Smooth muscle cell (in vitro differentiated cells): ENCODE measurements at regions not wholly inside any gene's neighbourhood (a gene's known extent, or its start where the extent isn't known, plus 50 kb on each side); places are given as distances from the start of the nearest gene placed in this dataset.
A peak's percentile ranks its signal among the peaks of the same experiment; 100 is the strongest.

Source experiments
- DNase-seq: peaks from one replicate; lab custom pipeline; 2025; ENCODE audit not compliant: unreplicated experiment; lab: John Stamatoyannopoulos, UW
- H2AFZ ChIP-seq: fragments of 200-600 bp; sonication (generic); 2 replicates; pipeline ENCODE4 v1.6.0; 2016; ENCODE audit warnings: antibody characterized with exemption, low read depth, mild to moderate bottlenecking
- H3F3A ChIP-seq: fragments of 200-600 bp; sonication (generic); 2 replicates; pipeline ENCODE4 v1.6.0; 2017; ENCODE audit warnings: antibody characterized with exemption, low read depth
- H3K27ac ChIP-seq: fragments of 200-600 bp; sonication (generic); 2 replicates; pipeline ENCODE4 v1.5.1; 2016; ENCODE audit warnings: low read depth, mild to moderate bottlenecking
- H3K27me3 ChIP-seq: fragments of 200-600 bp; sonication (generic); 2 replicates; pipeline ENCODE4 v1.6.1; 2016; ENCODE audit warnings: low read depth, mild to moderate bottlenecking
- H3K36me3 ChIP-seq: fragments of 200-600 bp; sonication (generic); 2 replicates; pipeline ENCODE4 v1.5.1; 2016; ENCODE audit warnings: low read depth
- H3K4me1 ChIP-seq: fragments of 200-600 bp; sonication (generic); 2 replicates; pipeline ENCODE4 v1.5.1; 2016; ENCODE audit warnings: low read depth
- H3K4me2 ChIP-seq: fragments of 200-600 bp; sonication (generic); 2 replicates; pipeline ENCODE4 v1.6.0; 2016; ENCODE audit warnings: mild to moderate bottlenecking
- H3K4me3 ChIP-seq: fragments of 200-600 bp; sonication (generic); 2 replicates; pipeline ENCODE4 v1.5.1; 2016; ENCODE audit warnings: mild to moderate bottlenecking
- H3K79me2 ChIP-seq: fragments of 200-600 bp; sonication (generic); 2 replicates; pipeline ENCODE4 v1.6.0; 2016; ENCODE audit warnings: low read depth, mild to moderate bottlenecking
- H3K9ac ChIP-seq: fragments of 200-600 bp; sonication (generic); 2 replicates; pipeline ENCODE4 v1.6.0; 2016; ENCODE audit warnings: low read depth
- H3K9me3 ChIP-seq: fragments of 200-600 bp; sonication (generic); replicated peaks from 2 replicates; pipeline ENCODE4 v1.5.1; 2016; ENCODE audit warnings: low read depth
- H4K20me1 ChIP-seq: fragments of 200-600 bp; sonication (generic); 2 replicates; pipeline ENCODE4 v1.6.0; 2016; ENCODE audit warnings: low read depth
- CTCF ChIP-seq: fragments of 200-600 bp; sonication (generic); IDR thresholded peaks from 2 replicates; pipeline ENCODE4 v1.5.1; 2017; ENCODE audit warnings: borderline replicate concordance, mild to moderate bottlenecking, antibody characterized with exemption; ENCODE audit not compliant: insufficient read depth, poor library complexity, severe bottlenecking
- WGBS: methylation state at CpG from one replicate; pipeline ENCODE4 v1.1.7; 2016; ENCODE audit warnings: low lambda C conversion rate; 5-methylcytosine and 5-hydroxymethylcytosine counted together

- no peak overlapping the region for H3K4me3 ChIP-seq
- H3K27ac ChIP-seq = no peak overlapping the region
- WGBS = 28% methylated on average over 40 of the region's 41 CpGs
- no peaks in the 10 kb centered on the region for H3K79me2 ChIP-seq
- H2AFZ ChIP-seq = no peak overlapping the region
- no peaks in the 10 kb centered on the region for H3K36me3 ChIP-seq
- DNase-seq = no peak
- no peaks in the 10 kb centered on the region for H3K4me1 ChIP-seq
- H3K9me3 ChIP-seq = no peaks in the 10 kb centered on the region
- H3K4me2 ChIP-seq = no peak overlapping the region
- H3K27me3 ChIP-seq = peaks cover 42% of the 10 kb centered on the region
- no peak overlapping the region for H3K9ac ChIP-seq
- no peaks in the 10 kb centered on the region for H4K20me1 ChIP-seq
- H3F3A ChIP-seq = no peaks in the 10 kb centered on the region
- peak; percentile 80 for TF ChIP-seq CTCF
Observed at GRCh38 chr4:8688041-8688907, 95.7 kb downstream of the CPZ start.

GRCh38 chr4:8687083-8687482, 94.5 kb downstream of the CPZ start:
- Histone ChIP-seq H3F3A (no peaks in the 10 kb centered on the region), H4K20me1 (no peaks in the 10 kb centered on the region), H3K9ac (no peak overlapping the region), H3K9me3 (no peaks in the 10 kb centered on the region), H3K79me2 (no peaks in the 10 kb centered on the region), H3K27ac (no peak overlapping the region), H3K4me2 (no peak overlapping the region), H3K4me1 (no peaks in the 10 kb centered on the region), H3K4me3 (no peak overlapping the region), H2AFZ (no peak overlapping the region), H3K36me3 (no peaks in the 10 kb centered on the region), H3K27me3 (peaks cover 32% of the 10 kb centered on the region)
- no CpG with 5 or more reads among the region's 1 CpG for WGBS
- DNase-seq = no peak
- no peak for TF ChIP-seq CTCF

GRCh38 chr4:8685831-8686230, 93.3 kb downstream of the CPZ start:
- no peak overlapping the region for H3K4me3 ChIP-seq
- H3K36me3 ChIP-seq = no peaks in the 10 kb centered on the region
- no peaks in the 10 kb centered on the region for H4K20me1 ChIP-seq
- no peak overlapping the region for H3K27ac ChIP-seq
- no peaks in the 10 kb centered on the region for H3K4me1 ChIP-seq
- no peak for DNase-seq
- 84% methylated on average over 6 of the region's 6 CpGs for WGBS
- H3K9me3 ChIP-seq = no peaks in the 10 kb centered on the region
- H3K79me2 ChIP-seq = no peaks in the 10 kb centered on the region
- no peaks in the 10 kb centered on the region for H3F3A ChIP-seq
- no peak overlapping the region for H3K9ac ChIP-seq
- TF ChIP-seq CTCF = no peak
- H3K4me2 ChIP-seq = no peak overlapping the region
- H2AFZ ChIP-seq = no peak overlapping the region
- peaks cover 31% of the 10 kb centered on the region for H3K27me3 ChIP-seq

GRCh38 chr4:8683462-8683861, 90.9 kb downstream of the CPZ start:
- 88% methylated on average over 5 of the region's 5 CpGs for WGBS
- no peaks in the 10 kb centered on the region for H3K4me1 ChIP-seq
- no peaks in the 10 kb centered on the region for H4K20me1 ChIP-seq
- no peak overlapping the region for H3K4me2 ChIP-seq
- peaks cover 24% of the 10 kb centered on the region for H3K27me3 ChIP-seq
- no peak overlapping the region for H3K9ac ChIP-seq
- H3K4me3 ChIP-seq = no peak overlapping the region
- no peak overlapping the region for H2AFZ ChIP-seq
- no peaks in the 10 kb centered on the region for H3K79me2 ChIP-seq
- DNase-seq = no peak
- no peak overlapping the region for H3K27ac ChIP-seq
- no peaks in the 10 kb centered on the region for H3K9me3 ChIP-seq
- no peaks in the 10 kb centered on the region for H3K36me3 ChIP-seq
- no peak for TF ChIP-seq CTCF
- H3F3A ChIP-seq = no peaks in the 10 kb centered on the region
